Activated T-helper 17 cell treated with anti-CD3 and anti-CD28 coated beads, Interleukin-2, amount 50 U/mL, for 72 hours (primary cell): ENCODE measurements at regions not wholly inside any gene's neighbourhood (a gene's known extent, or its start where the extent isn't known, plus 50 kb on each side); places are given as distances from the start of the nearest gene placed in this dataset.
A peak's percentile ranks its signal among the peaks of the same experiment; 100 is the strongest.
"Not testable (repeated sequence)": the region's sequence is repeated elsewhere in the genome, so short reads cannot be mapped to it uniquely, and the experiment has no call there.

ENCODE experiments used
- ATAC-seq: fragments of 150-1000 bp; cut with Tn5 transposase; replicated peaks from 2 replicates; pipeline ENCODE4 v1.10.0; 2021; ENCODE audit warnings: mild to moderate bottlenecking, moderate library complexity
- H3K27ac Mint-ChIP-seq: one replicate; pipeline ENCODE4 v1.8.0; 2022; ENCODE audit warnings: mixed read lengths
- H3K27me3 Mint-ChIP-seq: one replicate; pipeline ENCODE4 v1.8.0; 2022; ENCODE audit warnings: mixed read lengths
- H3K36me3 Mint-ChIP-seq: one replicate; pipeline ENCODE4 v1.8.0; 2022; ENCODE audit warnings: low read depth, mild to moderate bottlenecking, mixed read lengths
- H3K4me1 Mint-ChIP-seq: one replicate; pipeline ENCODE4 v1.8.0; 2022; ENCODE audit warnings: mixed read lengths
- H3K4me3 Mint-ChIP-seq: one replicate; pipeline ENCODE4 v1.8.0; 2022; ENCODE audit warnings: mild to moderate bottlenecking, mixed read lengths
- H3K9me3 Mint-ChIP-seq: one replicate; pipeline ENCODE4 v1.8.0; 2022; ENCODE audit warnings: mixed read lengths

DNA sequence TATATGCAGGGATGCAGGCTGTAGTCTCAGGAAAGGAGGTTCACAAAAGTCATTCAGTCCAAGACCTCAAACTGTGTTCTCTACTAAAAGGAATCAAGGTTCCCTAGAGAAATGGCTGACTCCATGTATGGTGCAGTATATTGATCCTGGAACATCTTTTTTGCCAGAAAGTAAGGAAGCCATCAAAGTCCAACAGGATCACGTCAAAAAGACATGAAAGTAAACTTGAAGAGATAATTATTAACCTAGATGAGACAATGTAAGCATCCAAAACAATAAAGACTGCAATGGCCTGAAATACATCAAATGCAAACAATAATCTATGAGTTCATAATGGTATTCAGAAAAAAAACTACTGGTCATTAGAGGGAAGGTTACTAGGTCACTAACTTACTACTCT, 115.6 kb upstream of the FABP2 start:
- not testable (repeated sequence) for H3K9me3 Mint-ChIP-seq, H3K27ac Mint-ChIP-seq, ATAC-seq, H3K4me1 Mint-ChIP-seq, H3K27me3 Mint-ChIP-seq, H3K36me3 Mint-ChIP-seq, H3K4me3 Mint-ChIP-seq

DNA sequence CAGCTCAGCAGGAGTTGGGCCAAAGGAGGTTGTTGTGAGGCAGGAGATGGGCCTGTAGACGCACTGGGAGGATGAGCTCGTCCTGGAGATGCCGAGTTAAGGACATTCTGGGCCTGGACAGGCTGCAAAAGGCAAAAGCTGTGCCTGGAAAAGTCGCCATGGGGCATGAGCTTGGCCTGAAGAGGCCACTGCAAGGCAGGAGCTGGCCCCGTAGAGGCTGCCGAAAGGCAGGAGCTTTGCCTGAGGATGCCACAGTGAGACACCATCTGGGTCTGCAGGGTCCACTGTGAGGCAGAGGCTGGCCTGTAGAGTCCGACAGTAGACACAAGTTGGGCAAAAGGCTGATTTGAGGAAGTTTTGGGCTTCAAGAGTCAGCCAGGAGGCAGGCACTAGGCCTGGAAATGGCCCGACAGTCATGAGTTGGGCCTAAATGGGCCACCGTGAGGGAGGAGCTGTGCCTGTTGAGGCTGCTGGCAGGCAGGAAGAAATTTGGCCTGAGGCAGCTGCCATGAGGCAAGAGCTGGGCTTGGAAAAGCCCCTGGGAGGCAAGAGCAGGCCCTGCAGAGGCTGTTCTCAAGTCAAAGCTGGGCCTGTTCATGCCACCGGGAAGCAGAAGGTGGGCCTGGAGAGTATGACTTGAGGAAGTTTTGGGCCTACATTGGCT, 86.8 kb upstream of the FABP2 start:
- not testable (repeated sequence) for H3K27me3 Mint-ChIP-seq, H3K9me3 Mint-ChIP-seq, H3K4me1 Mint-ChIP-seq, H3K4me3 Mint-ChIP-seq, H3K36me3 Mint-ChIP-seq, ATAC-seq
- H3K27ac Mint-ChIP-seq = peak overlapping the region; percentile 52

DNA sequence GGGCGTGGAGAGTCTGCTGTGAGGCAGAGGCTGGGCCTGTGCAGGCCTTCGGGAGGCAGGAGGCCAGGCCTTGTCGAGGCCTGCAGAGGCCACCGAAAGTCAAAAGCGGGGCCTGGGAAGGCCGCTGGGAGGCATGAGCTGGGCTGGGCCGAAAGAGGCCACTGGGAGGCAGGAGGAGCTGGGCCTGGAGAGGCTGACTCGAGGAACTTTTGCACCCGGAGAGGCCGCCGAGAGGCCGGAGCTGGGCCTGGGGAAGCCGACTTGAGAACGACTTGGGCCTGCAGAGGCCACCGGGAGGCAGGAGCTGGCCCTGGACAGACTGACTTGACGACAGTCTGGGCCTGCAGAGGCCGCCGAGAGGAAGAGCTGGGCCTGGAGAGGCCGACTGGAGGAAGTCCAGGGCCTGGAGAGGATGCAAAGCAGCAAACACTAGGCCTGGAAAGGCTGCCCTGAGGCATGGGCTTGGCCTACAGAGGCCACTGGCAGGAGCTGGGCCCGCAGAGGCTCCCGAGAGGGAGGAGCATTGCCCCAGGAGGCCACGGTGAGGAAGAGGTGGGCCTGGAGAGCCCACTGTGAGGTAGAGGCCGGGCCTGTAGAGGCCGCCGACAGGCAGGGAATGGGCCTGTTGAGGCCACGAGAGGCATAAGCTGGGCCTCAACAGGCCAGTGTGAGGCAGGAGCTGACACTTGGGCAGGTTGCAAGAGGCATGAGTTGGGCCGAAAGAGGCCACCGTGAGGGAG, 85.0 kb upstream of the FABP2 start:
- H3K27ac Mint-ChIP-seq = peak overlapping the region; percentile 71
- not testable (repeated sequence) for H3K27me3 Mint-ChIP-seq, H3K9me3 Mint-ChIP-seq, ATAC-seq, H3K36me3 Mint-ChIP-seq, H3K4me1 Mint-ChIP-seq, H3K4me3 Mint-ChIP-seq

- H3K4me3 Mint-ChIP-seq, H3K27me3 Mint-ChIP-seq, ATAC-seq, H3K4me1 Mint-ChIP-seq, H3K9me3 Mint-ChIP-seq, H3K36me3 Mint-ChIP-seq, H3K27ac Mint-ChIP-seq: not testable (repeated sequence)
Measured at GRCh38 chr4:119406041-119406440, 84.1 kb upstream of the FABP2 start.

GRCh38 chr4:119402322-119403308, 80.7 kb upstream of the FABP2 start:
- H3K4me3 Mint-ChIP-seq, H3K36me3 Mint-ChIP-seq, H3K9me3 Mint-ChIP-seq, H3K27me3 Mint-ChIP-seq, ATAC-seq, H3K4me1 Mint-ChIP-seq, H3K27ac Mint-ChIP-seq: not testable (repeated sequence)

- H3K27ac Mint-ChIP-seq, H3K4me1 Mint-ChIP-seq, ATAC-seq, H3K36me3 Mint-ChIP-seq, H3K9me3 Mint-ChIP-seq, H3K4me3 Mint-ChIP-seq, H3K27me3 Mint-ChIP-seq: not testable (repeated sequence)
Measured at GRCh38 chr4:119395701-119396100, 73.8 kb upstream of the FABP2 start.

DNA sequence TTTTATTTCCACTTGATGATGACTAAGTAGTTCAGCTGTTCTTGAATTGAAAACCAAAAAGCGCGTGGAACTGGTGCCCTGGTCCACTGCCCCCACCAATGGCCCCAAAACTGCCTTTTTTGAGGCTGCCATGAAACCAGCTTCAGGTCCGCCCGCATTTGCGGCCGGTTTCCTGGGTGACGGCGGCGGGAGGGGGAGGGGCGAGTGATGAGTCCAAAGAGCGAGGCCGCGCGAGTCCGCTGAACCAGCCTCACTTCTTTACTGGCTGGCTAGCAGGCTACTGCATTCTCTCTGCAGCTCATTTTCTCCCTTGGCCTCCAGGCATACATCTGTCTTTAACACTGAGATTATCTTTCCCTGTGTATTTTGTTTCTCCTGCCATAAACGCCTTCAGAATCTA, 72.9 kb upstream of the FABP2 start:
- Mint-ChIP-seq H3K36me3 (no peaks in the 10 kb centered on the region), H3K4me1 (no peaks in the 10 kb centered on the region), H3K27me3 (peaks cover 3% of the 10 kb centered on the region), H3K27ac (no peak overlapping the region), H3K4me3 (no peak overlapping the region), H3K9me3 (no peaks in the 10 kb centered on the region)
- ATAC-seq = no peak

DNA sequence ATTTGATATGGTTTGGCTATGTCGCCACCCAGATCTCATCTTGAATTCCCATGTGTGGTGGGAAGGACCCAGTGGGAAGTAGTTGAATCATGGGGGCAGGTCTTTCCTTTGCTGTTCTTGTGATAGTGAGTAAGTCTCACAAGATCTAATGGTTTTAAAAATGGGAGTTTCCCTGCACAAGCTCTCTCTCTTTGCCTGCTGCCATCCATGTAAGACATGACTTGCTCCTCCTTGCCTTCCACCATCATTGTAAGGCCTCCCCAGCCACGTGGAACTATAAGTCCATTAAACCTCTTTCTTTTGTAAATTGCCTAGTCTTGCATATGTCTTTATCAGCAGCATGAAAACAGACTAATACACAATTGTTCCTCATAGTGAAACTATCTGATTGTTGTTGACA, 66.9 kb upstream of the FABP2 start:
- not testable (repeated sequence) for ATAC-seq, H3K36me3 Mint-ChIP-seq, H3K27ac Mint-ChIP-seq, H3K4me1 Mint-ChIP-seq, H3K27me3 Mint-ChIP-seq, H3K4me3 Mint-ChIP-seq, H3K9me3 Mint-ChIP-seq

GRCh38 chr4:119374616-119375015, 52.7 kb upstream of the FABP2 start:
- not testable (repeated sequence) for H3K27me3 Mint-ChIP-seq, H3K4me3 Mint-ChIP-seq, H3K27ac Mint-ChIP-seq, ATAC-seq, H3K36me3 Mint-ChIP-seq, H3K9me3 Mint-ChIP-seq
- peaks cover 13% of the 10 kb centered on the region for H3K4me1 Mint-ChIP-seq

GRCh38 chr4:119372316-119373062, 50.6 kb upstream of the FABP2 start:
- H3K27ac Mint-ChIP-seq, H3K9me3 Mint-ChIP-seq, ATAC-seq, H3K27me3 Mint-ChIP-seq, H3K36me3 Mint-ChIP-seq, H3K4me3 Mint-ChIP-seq: not testable (repeated sequence)
- H3K4me1 Mint-ChIP-seq = peaks cover 13% of the 10 kb centered on the region
